ENCODE measurements at regions not wholly inside any gene's neighbourhood (a gene's known extent, or its start where the extent isn't known, plus 50 kb on each side); places are given as distances from the start of the nearest gene placed in this dataset.

GRCh38 chr4:177728361-177729152 lies 286.3 kb upstream of the AGA start:
- Histone ChIP-seq H3K4me1 (ENCODE audit: control insufficient read depth, insufficient read depth, low read length, unreplicated experiment) (no peaks in the 10 kb centered on the region), H3K4me3 (ENCODE audit: low read depth, low read length) (no peak overlapping the region), H3K27ac (ENCODE audit: low read depth, low read length) (no peak overlapping the region), H3K36me3 (ENCODE audit: insufficient read depth, low read length) (no peaks in the 10 kb centered on the region), H3K27me3 (ENCODE audit: insufficient read depth, low read length) (no peaks in the 10 kb centered on the region), H2AFZ (ENCODE audit: low read length, unreplicated experiment) (no peak overlapping the region), H3K79me2 (ENCODE audit: control insufficient read depth, insufficient read depth, low read length, unreplicated experiment) (no peaks in the 10 kb centered on the region)

- Histone ChIP-seq H3K4me1 (ENCODE audit: control insufficient read depth, insufficient read depth, low read length, unreplicated experiment) (no peaks in the 10 kb centered on the region), H3K27ac (ENCODE audit: low read depth, low read length) (no peak overlapping the region), H3K36me3 (ENCODE audit: insufficient read depth, low read length) (no peaks in the 10 kb centered on the region), H3K79me2 (ENCODE audit: control insufficient read depth, insufficient read depth, low read length, unreplicated experiment) (no peaks in the 10 kb centered on the region), H3K27me3 (ENCODE audit: insufficient read depth, low read length) (no peaks in the 10 kb centered on the region), H3K4me3 (ENCODE audit: low read depth, low read length) (no peak overlapping the region), H2AFZ (ENCODE audit: low read length, unreplicated experiment) (no peak overlapping the region)
Observed at GRCh38 chr4:177729681-177730080, 287.4 kb upstream of the AGA start.

- Histone ChIP-seq H3K4me1 (ENCODE audit: control insufficient read depth, insufficient read depth, low read length, unreplicated experiment) (no peaks in the 10 kb centered on the region), H3K79me2 (ENCODE audit: control insufficient read depth, insufficient read depth, low read length, unreplicated experiment) (no peaks in the 10 kb centered on the region), H3K36me3 (ENCODE audit: insufficient read depth, low read length) (no peaks in the 10 kb centered on the region), H2AFZ (ENCODE audit: low read length, unreplicated experiment) (no peak overlapping the region), H3K27me3 (ENCODE audit: insufficient read depth, low read length) (no peaks in the 10 kb centered on the region), H3K27ac (ENCODE audit: low read depth, low read length) (no peak overlapping the region), H3K4me3 (ENCODE audit: low read depth, low read length) (no peak overlapping the region)
Observed at GRCh38 chr4:177737387-177737940, 295.2 kb upstream of the AGA start.

- H2AFZ ChIP-seq (ENCODE audit: low read length, unreplicated experiment) = no peak overlapping the region
- H3K36me3 ChIP-seq (ENCODE audit: insufficient read depth, low read length) = no peaks in the 10 kb centered on the region
- no peaks in the 10 kb centered on the region for H3K4me1 ChIP-seq (ENCODE audit: control insufficient read depth, insufficient read depth, low read length, unreplicated experiment)
- no peaks in the 10 kb centered on the region for H3K27me3 ChIP-seq (ENCODE audit: insufficient read depth, low read length)
- H3K79me2 ChIP-seq (ENCODE audit: control insufficient read depth, insufficient read depth, low read length, unreplicated experiment) = no peaks in the 10 kb centered on the region
- no peak overlapping the region for H3K27ac ChIP-seq (ENCODE audit: low read depth, low read length)
- no peak overlapping the region for H3K4me3 ChIP-seq (ENCODE audit: low read depth, low read length)
Observed at GRCh38 chr4:177740563-177740962, 298.3 kb upstream of the AGA start.

- Histone ChIP-seq H3K4me3 (ENCODE audit: low read depth, low read length) (no peak overlapping the region), H3K27me3 (ENCODE audit: insufficient read depth, low read length) (peaks cover 5% of the 10 kb centered on the region; the same call in 1 of the 2 replicates), H3K27ac (ENCODE audit: low read depth, low read length) (no peak overlapping the region), H2AFZ (ENCODE audit: low read length, unreplicated experiment) (no peak overlapping the region), H3K4me1 (ENCODE audit: control insufficient read depth, insufficient read depth, low read length, unreplicated experiment) (no peaks in the 10 kb centered on the region), H3K36me3 (ENCODE audit: insufficient read depth, low read length) (no peaks in the 10 kb centered on the region), H3K79me2 (ENCODE audit: control insufficient read depth, insufficient read depth, low read length, unreplicated experiment) (no peaks in the 10 kb centered on the region)
Observed at GRCh38 chr4:177759729-177760128, 317.5 kb upstream of the AGA start.

- Histone ChIP-seq H3K4me3 (ENCODE audit: low read depth, low read length) (no peak overlapping the region), H3K27ac (ENCODE audit: low read depth, low read length) (no peak overlapping the region), H3K27me3 (ENCODE audit: insufficient read depth, low read length) (peaks cover 5% of the 10 kb centered on the region; the same call in 1 of the 2 replicates), H3K79me2 (ENCODE audit: control insufficient read depth, insufficient read depth, low read length, unreplicated experiment) (no peaks in the 10 kb centered on the region), H3K36me3 (ENCODE audit: insufficient read depth, low read length) (no peaks in the 10 kb centered on the region), H2AFZ (ENCODE audit: low read length, unreplicated experiment) (no peak overlapping the region), H3K4me1 (ENCODE audit: control insufficient read depth, insufficient read depth, low read length, unreplicated experiment) (no peaks in the 10 kb centered on the region)
Observed at GRCh38 chr4:177761692-177762091, 319.5 kb upstream of the AGA start.

GRCh38 chr4:177769155-177769554 lies 326.9 kb upstream of the AGA start:
- H3K36me3 ChIP-seq (ENCODE audit: insufficient read depth, low read length) = no peaks in the 10 kb centered on the region
- no peaks in the 10 kb centered on the region for H3K4me1 ChIP-seq (ENCODE audit: control insufficient read depth, insufficient read depth, low read length, unreplicated experiment)
- no peak overlapping the region for H3K27ac ChIP-seq (ENCODE audit: low read depth, low read length)
- H2AFZ ChIP-seq (ENCODE audit: low read length, unreplicated experiment) = no peak overlapping the region
- H3K4me3 ChIP-seq (ENCODE audit: low read depth, low read length) = no peak overlapping the region
- H3K79me2 ChIP-seq (ENCODE audit: control insufficient read depth, insufficient read depth, low read length, unreplicated experiment) = no peaks in the 10 kb centered on the region
- peaks cover 7% of the 10 kb centered on the region; the same call in 1 of the 2 replicates for H3K27me3 ChIP-seq (ENCODE audit: insufficient read depth, low read length)

- H3K4me1 ChIP-seq (ENCODE audit: control insufficient read depth, insufficient read depth, low read length, unreplicated experiment) = no peaks in the 10 kb centered on the region
- no peak overlapping the region for H3K4me3 ChIP-seq (ENCODE audit: low read depth, low read length)
- no peaks in the 10 kb centered on the region for H3K79me2 ChIP-seq (ENCODE audit: control insufficient read depth, insufficient read depth, low read length, unreplicated experiment)
- peaks cover 7% of the 10 kb centered on the region; the same call in 1 of the 2 replicates for H3K27me3 ChIP-seq (ENCODE audit: insufficient read depth, low read length)
- no peaks in the 10 kb centered on the region for H3K36me3 ChIP-seq (ENCODE audit: insufficient read depth, low read length)
- no peak overlapping the region for H3K27ac ChIP-seq (ENCODE audit: low read depth, low read length)
- H2AFZ ChIP-seq (ENCODE audit: low read length, unreplicated experiment) = no peak overlapping the region
Observed at GRCh38 chr4:177770776-177771175, 328.5 kb upstream of the AGA start.

- Histone ChIP-seq H3K36me3 (ENCODE audit: insufficient read depth, low read length) (no peaks in the 10 kb centered on the region), H3K4me3 (ENCODE audit: low read depth, low read length) (no peak overlapping the region), H3K27me3 (ENCODE audit: insufficient read depth, low read length) (peaks cover 7% of the 10 kb centered on the region), H3K79me2 (ENCODE audit: control insufficient read depth, insufficient read depth, low read length, unreplicated experiment) (no peaks in the 10 kb centered on the region), H3K4me1 (ENCODE audit: control insufficient read depth, insufficient read depth, low read length, unreplicated experiment) (no peaks in the 10 kb centered on the region), H2AFZ (ENCODE audit: low read length, unreplicated experiment) (no peak overlapping the region), H3K27ac (ENCODE audit: low read depth, low read length) (no peak overlapping the region)
Observed at GRCh38 chr4:177771645-177772044, 329.4 kb upstream of the AGA start.

- no peaks in the 10 kb centered on the region for H3K4me1 ChIP-seq (ENCODE audit: control insufficient read depth, insufficient read depth, low read length, unreplicated experiment)
- peaks cover 9% of the 10 kb centered on the region for H3K27me3 ChIP-seq (ENCODE audit: insufficient read depth, low read length)
- no peaks in the 10 kb centered on the region for H3K79me2 ChIP-seq (ENCODE audit: control insufficient read depth, insufficient read depth, low read length, unreplicated experiment)
- no peak overlapping the region for H3K4me3 ChIP-seq (ENCODE audit: low read depth, low read length)
- no peak overlapping the region for H3K27ac ChIP-seq (ENCODE audit: low read depth, low read length)
- no peaks in the 10 kb centered on the region for H3K36me3 ChIP-seq (ENCODE audit: insufficient read depth, low read length)
- H2AFZ ChIP-seq (ENCODE audit: low read length, unreplicated experiment) = no peak overlapping the region
Observed at GRCh38 chr4:177778623-177779022, 336.4 kb upstream of the AGA start.

GRCh38 chr4:177785000-177785399 lies 342.8 kb upstream of the AGA start:
- Histone ChIP-seq H3K79me2 (ENCODE audit: control insufficient read depth, insufficient read depth, low read length, unreplicated experiment) (no peaks in the 10 kb centered on the region), H2AFZ (ENCODE audit: low read length, unreplicated experiment) (no peak overlapping the region), H3K27me3 (ENCODE audit: insufficient read depth, low read length) (no peaks in the 10 kb centered on the region; the same call in 1 of the 2 replicates), H3K27ac (ENCODE audit: low read depth, low read length) (no peak overlapping the region), H3K4me3 (ENCODE audit: low read depth, low read length) (no peak overlapping the region), H3K36me3 (ENCODE audit: insufficient read depth, low read length) (no peaks in the 10 kb centered on the region), H3K4me1 (ENCODE audit: control insufficient read depth, insufficient read depth, low read length, unreplicated experiment) (no peaks in the 10 kb centered on the region)
